ENCODE measurements at regions not wholly inside any gene's neighbourhood (a gene's known extent, or its start where the extent isn't known, plus 50 kb on each side); places are given as distances from the start of the nearest gene placed in this dataset.

- TF ChIP-seq POLR2AphosphoS5 (IDR thresholded peaks at IDR 0.05; ENCODE audit: low read depth, low read length) (no peak), PAX5 (IDR thresholded peaks at IDR 0.05; ENCODE audit: insufficient read depth, low read length, severe bottlenecking) (no peak), TAF1 (IDR thresholded peaks at IDR 0.05; ENCODE audit: low read depth, low read length) (no peak), POLR2A (IDR thresholded peaks at IDR 0.05; ENCODE audit: low read depth, low read length) (no peak), POU2F2 (IDR thresholded peaks at IDR 0.05; ENCODE audit: low read depth, low read length) (no peak), SPI1 (IDR thresholded peaks at IDR 0.05; ENCODE audit: low read depth, low read length) (no peak)
These were observed 155.2 kb downstream of the DMRTA2 start for GRCh38 chr1:50268049-50268448.
